Activated CD4-positive, alpha-beta T cell treated with anti-CD3 and anti-CD28 coated beads, Interleukin-2, Interleukin-4, amounts not matched to agents 100 ng/mL and 50 ng/mL, durations not matched to agents 16 hours and 8 hours (primary cell): ENCODE measurements at regions not wholly inside any gene's neighbourhood (a gene's known extent, or its start where the extent isn't known, plus 50 kb on each side); places are given as distances from the start of the nearest gene placed in this dataset.

Experiments
- DNase-seq: peaks from one replicate; pipeline ENCODE4 v3.0.0-alpha.2; 2020; ENCODE audit warnings: low spot score

- DNase-seq, result no peak
These were observed 86.1 kb upstream of the VAV3 start for GRCh38 chr1:108050911-108051629.

GRCh38 chr1:108050158-108050557 lies 85.2 kb upstream of the VAV3 start:
- no peak for DNase-seq

- no peak for DNase-seq
These were observed 84.3 kb upstream of the VAV3 start for GRCh38 chr1:108049178-108049819.

GRCh38 chr1:108048301-108049177 lies 83.6 kb upstream of the VAV3 start:
- no peak for DNase-seq

- DNase-seq, result no peak
These were observed 82.1 kb upstream of the VAV3 start for GRCh38 chr1:108047085-108047484.

GRCh38 chr1:108046026-108046425 lies 81.0 kb upstream of the VAV3 start:
- DNase-seq, result no peak

GRCh38 chr1:108045460-108045859 lies 80.5 kb upstream of the VAV3 start:
- DNase-seq, result no peak

GRCh38 chr1:108044318-108044717 lies 79.3 kb upstream of the VAV3 start:
- DNase-seq, result no peak

GRCh38 chr1:108043707-108044106 lies 78.7 kb upstream of the VAV3 start:
- no peak for DNase-seq

- no peak for DNase-seq
These were observed 77.6 kb upstream of the VAV3 start for GRCh38 chr1:108042610-108043009.

GRCh38 chr1:108041360-108042142 lies 76.6 kb upstream of the VAV3 start:
- DNase-seq, result no peak

- no peak for DNase-seq
These were observed 73.8 kb upstream of the VAV3 start for GRCh38 chr1:108038653-108039236.

GRCh38 chr1:108036796-108037562 lies 72.0 kb upstream of the VAV3 start:
- DNase-seq, result no peak

GRCh38 chr1:108034396-108034795 lies 69.4 kb upstream of the VAV3 start:
- no peak for DNase-seq

- DNase-seq, result no peak
These were observed 68.6 kb upstream of the VAV3 start for GRCh38 chr1:108033550-108033951.

- no peak for DNase-seq
These were observed 63.9 kb upstream of the VAV3 start for GRCh38 chr1:108028841-108029388.

- DNase-seq, result no peak
These were observed 62.4 kb upstream of the VAV3 start for GRCh38 chr1:108027389-108027788.

- no peak for DNase-seq
These were observed 52.7 kb upstream of the VAV3 start for GRCh38 chr1:108017698-108018097.

- peak; percentile 2 for DNase-seq
These were observed 51.5 kb upstream of the VAV3 start for GRCh38 chr1:108016451-108016920.
